Vagina (tissue), 2 donors: ENCODE measurements at regions not wholly inside any gene's neighbourhood (a gene's known extent, or its start where the extent isn't known, plus 50 kb on each side); places are given as distances from the start of the nearest gene placed in this dataset.

Source experiments
- DNase-seq, 2 donors: peaks; one replicate each; pipeline ENCODE4 v3.0.0-alpha.2; 2017; ENCODE audit errors: extremely low spot score in 2 of 2
- H3K27ac ChIP-seq: fragments of 200-600 bp; sonication (generic); one replicate; pipeline ENCODE4 v1.5.1; 2019
- H3K27me3 ChIP-seq: fragments of 200-600 bp; sonication (generic); one replicate; pipeline ENCODE4 v1.5.1; 2019
- H3K36me3 ChIP-seq, 2 donors: fragments of 200-600 bp; sonication (generic); one replicate each; pipeline ENCODE4 v1.5.1; 2017 to 2019
- H3K4me1 ChIP-seq: fragments of 200-600 bp; sonication (generic); one replicate; pipeline ENCODE4 v1.5.1; 2019
- H3K4me3 ChIP-seq, 2 donors: fragments of 200-600 bp; sonication (generic); 1 replicate in 1 of 2; 2 replicates in 1 of 2; pipeline ENCODE4 v1.5.1; 2016 to 2019
- H3K9me3 ChIP-seq: fragments of 200-600 bp; sonication (generic); one replicate; pipeline ENCODE4 v1.5.1; 2019
- POLR2A ChIP-seq, 2 donors: fragments of 450-650 bp; IDR thresholded peaks; one replicate each; pipeline ENCODE4 v1.6.1; 2017; ENCODE audit warnings: antibody characterized with exemption in 2 of 2, mild to moderate bottlenecking in 2 of 2, moderate library complexity in 2 of 2
- POLR2AphosphoS5 ChIP-seq, 2 donors: sonication (generic); formaldehyde crosslinking; IDR thresholded peaks; one replicate each; pipeline ENCODE4 v1.9.0; 2017; ENCODE audit warnings: antibody characterized with exemption in 2 of 2, mild to moderate bottlenecking in 2 of 2, low read depth in 1 of 2; ENCODE audit not compliant: insufficient read depth in 1 of 2
- intact Hi-C: fragments of 100-400 bp; cut with DNase I; formaldehyde crosslinking; loops from one replicate; pipeline ENCODE4 v1.15.1; 2023
- TF ChIP-seq, protein P1 (sequence below), 3 experiments: fragments of 450-650 bp in 2 of 3; fragments of 200-600 bp in 1 of 3; sonication (generic) in 1 of 3; IDR thresholded peaks; one replicate each; pipeline ENCODE4 v1.5.1; 2017 to 2019; ENCODE audit warnings: antibody characterized with exemption in 3 of 3, mild to moderate bottlenecking in 2 of 3, moderate library complexity in 2 of 3

DNA sequence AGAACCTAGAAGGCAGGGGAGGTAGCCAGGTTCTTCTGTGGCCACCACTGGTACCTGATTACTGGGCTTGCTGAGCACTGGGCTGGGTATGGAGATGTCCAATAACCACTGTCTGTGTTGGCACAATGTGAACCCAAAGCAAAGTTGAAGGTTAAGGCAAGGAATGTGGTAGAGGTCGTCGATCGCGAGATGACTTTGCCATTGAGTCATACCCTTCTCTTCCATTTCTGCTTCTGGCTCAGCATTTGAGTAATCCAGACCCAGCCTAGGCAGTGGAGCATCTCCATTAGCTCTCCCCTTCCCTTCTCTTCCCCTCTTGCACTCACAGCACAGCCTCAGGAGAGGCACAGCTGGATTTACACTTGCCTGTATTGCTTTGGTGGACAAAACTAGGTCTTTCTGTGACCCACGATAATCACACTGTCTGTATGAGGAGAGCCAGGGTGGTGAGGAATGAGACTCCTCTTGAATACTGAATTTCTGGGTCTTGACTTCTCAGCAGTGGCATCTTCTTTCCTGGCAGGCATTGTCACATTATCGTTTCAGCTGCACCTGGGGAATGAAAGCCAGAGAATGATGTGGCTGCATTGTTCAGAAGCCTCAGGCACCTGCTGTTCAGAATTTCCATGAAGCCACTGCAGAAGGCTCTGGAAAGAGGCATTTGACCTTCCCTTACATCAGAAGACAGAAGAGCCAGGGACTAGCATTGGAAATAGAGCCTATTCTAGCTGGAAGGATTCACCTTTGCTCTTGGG is 272.6 kb downstream of the PDCD6IP start:
- H3K9me3 ChIP-seq: no peaks in the 10 kb centered on the region
- intact Hi-C loops: no loop called here
- no peak for DNase-seq
- TF ChIP-seq, protein P1, sequence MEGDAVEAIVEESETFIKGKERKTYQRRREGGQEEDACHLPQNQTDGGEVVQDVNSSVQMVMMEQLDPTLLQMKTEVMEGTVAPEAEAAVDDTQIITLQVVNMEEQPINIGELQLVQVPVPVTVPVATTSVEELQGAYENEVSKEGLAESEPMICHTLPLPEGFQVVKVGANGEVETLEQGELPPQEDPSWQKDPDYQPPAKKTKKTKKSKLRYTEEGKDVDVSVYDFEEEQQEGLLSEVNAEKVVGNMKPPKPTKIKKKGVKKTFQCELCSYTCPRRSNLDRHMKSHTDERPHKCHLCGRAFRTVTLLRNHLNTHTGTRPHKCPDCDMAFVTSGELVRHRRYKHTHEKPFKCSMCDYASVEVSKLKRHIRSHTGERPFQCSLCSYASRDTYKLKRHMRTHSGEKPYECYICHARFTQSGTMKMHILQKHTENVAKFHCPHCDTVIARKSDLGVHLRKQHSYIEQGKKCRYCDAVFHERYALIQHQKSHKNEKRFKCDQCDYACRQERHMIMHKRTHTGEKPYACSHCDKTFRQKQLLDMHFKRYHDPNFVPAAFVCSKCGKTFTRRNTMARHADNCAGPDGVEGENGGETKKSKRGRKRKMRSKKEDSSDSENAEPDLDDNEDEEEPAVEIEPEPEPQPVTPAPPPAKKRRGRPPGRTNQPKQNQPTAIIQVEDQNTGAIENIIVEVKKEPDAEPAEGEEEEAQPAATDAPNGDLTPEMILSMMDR (IDR thresholded peaks at IDR 0.05): no peak
- TF ChIP-seq POLR2A (IDR thresholded peaks at IDR 0.05) (no peak), POLR2AphosphoS5 (IDR thresholded peaks at IDR 0.05; ENCODE audit: insufficient read depth in 1 of 2, low read depth in 1 of 2) (no peak)
- no peak overlapping the region for H3K4me3 ChIP-seq
- H3K4me1 ChIP-seq: no peaks in the 10 kb centered on the region
- H3K27me3 ChIP-seq: no peaks in the 10 kb centered on the region
- no peak overlapping the region for H3K27ac ChIP-seq
- no peaks in the 10 kb centered on the region for H3K36me3 ChIP-seq

DNA sequence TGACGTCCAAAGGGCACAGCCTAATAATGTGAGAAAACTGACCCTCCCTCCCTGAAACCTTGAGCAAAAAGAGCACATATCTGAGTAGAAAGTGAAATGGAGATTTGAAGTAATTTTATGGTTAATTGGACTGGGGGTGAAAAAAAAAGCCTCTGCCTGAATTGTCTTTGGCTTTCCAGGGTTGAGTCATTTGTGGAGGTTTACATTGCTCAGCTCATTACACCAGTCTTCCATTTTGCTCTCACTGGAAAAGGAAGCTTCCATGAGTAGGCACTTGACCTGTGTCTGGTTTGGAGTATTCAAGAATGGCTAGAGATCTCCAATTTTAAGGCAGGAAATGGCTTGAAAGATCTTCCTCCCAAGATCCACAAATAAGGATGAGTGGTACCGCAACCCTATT is 273.9 kb downstream of the PDCD6IP start:
- H3K36me3 ChIP-seq: no peaks in the 10 kb centered on the region
- no peak for DNase-seq
- no peaks in the 10 kb centered on the region for H3K9me3 ChIP-seq
- H3K4me3 ChIP-seq: no peak overlapping the region
- H3K27me3 ChIP-seq: no peaks in the 10 kb centered on the region
- intact Hi-C loops: no loop called here
- TF ChIP-seq, protein P1 (IDR thresholded peaks at IDR 0.05): no peak
- no peak for TF ChIP-seq POLR2A (IDR thresholded peaks at IDR 0.05)
- TF ChIP-seq POLR2AphosphoS5 (IDR thresholded peaks at IDR 0.05; ENCODE audit: insufficient read depth in 1 of 2, low read depth in 1 of 2): no peak
- H3K27ac ChIP-seq: no peak overlapping the region
- no peaks in the 10 kb centered on the region for H3K4me1 ChIP-seq

DNA sequence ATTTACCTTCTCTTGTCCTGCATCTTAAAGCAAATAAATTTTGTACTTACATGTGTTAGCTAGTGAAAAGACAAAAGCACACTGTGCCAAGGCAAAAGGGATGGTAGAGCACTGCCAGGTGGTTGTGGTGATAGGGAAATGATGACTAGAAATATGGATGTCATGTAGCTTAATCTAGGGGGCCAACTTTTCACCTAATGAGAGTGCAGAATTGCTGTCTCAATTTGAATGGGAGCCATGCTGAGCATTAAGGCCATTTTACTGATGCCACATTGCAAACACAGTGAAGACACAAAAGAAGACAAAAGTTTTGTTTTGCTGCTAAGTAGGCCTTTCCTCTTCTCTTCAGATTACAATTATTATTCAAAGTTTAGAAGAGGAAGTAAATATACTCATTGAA is 274.7 kb downstream of the PDCD6IP start:
- intact Hi-C loops: no loop called here
- H3K4me1 ChIP-seq: no peaks in the 10 kb centered on the region
- TF ChIP-seq POLR2AphosphoS5 (IDR thresholded peaks at IDR 0.05; ENCODE audit: insufficient read depth in 1 of 2, low read depth in 1 of 2) (no peak), POLR2A (IDR thresholded peaks at IDR 0.05) (no peak)
- TF ChIP-seq, protein P1 (IDR thresholded peaks at IDR 0.05): no peak
- H3K9me3 ChIP-seq: no peaks in the 10 kb centered on the region
- no peak for DNase-seq
- H3K27me3 ChIP-seq: no peaks in the 10 kb centered on the region
- H3K4me3 ChIP-seq: no peak overlapping the region
- no peak overlapping the region for H3K27ac ChIP-seq
- H3K36me3 ChIP-seq: no peaks in the 10 kb centered on the region

DNA sequence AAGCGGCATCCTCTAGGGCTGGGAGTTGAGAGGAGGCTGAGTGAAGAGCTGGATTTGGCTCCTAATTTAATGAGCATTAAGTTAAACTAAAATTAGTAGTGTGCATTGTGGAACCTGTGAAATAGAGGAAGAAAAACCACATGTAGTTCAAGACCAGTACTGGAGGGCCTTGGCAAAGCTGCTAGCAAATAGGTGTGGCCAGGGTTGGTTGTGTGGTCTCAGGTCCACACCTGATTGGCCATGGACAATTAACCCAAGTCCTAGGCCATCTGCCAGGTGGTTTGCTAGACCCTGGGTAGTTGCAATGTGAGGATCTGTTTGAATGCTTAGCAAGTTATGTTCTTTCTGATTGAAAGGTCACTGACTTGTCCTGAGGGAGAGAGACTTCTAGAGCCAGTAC is 275.5 kb downstream of the PDCD6IP start:
- H3K4me3 ChIP-seq: no peak overlapping the region
- TF ChIP-seq POLR2A (IDR thresholded peaks at IDR 0.05) (no peak), POLR2AphosphoS5 (IDR thresholded peaks at IDR 0.05; ENCODE audit: insufficient read depth in 1 of 2, low read depth in 1 of 2) (no peak)
- TF ChIP-seq, protein P1 (IDR thresholded peaks at IDR 0.05): no peak
- no peak overlapping the region for H3K27ac ChIP-seq
- intact Hi-C loops: no loop called here
- H3K9me3 ChIP-seq: no peaks in the 10 kb centered on the region
- H3K36me3 ChIP-seq: no peaks in the 10 kb centered on the region
- no peak for DNase-seq
- H3K4me1 ChIP-seq: no peaks in the 10 kb centered on the region
- no peaks in the 10 kb centered on the region for H3K27me3 ChIP-seq

DNA sequence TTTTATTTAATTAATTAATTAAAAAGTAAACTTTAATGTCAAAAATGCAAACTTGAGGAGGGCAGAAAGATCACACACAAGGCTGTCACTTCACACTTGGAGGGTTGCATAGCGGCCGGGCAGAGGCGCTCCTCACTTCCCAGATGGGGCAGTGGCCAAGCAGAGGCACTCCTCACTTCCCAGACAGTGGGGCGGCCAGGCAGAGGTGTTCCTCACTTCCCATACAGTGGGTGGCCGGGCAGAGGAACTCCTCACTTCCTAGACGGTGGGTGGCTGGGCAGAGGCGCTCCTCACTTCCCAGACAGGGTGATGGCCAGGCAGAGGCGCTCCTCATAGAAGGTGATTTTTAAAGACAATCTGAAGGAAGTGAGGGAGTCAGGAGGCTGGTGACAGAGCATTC is 277.5 kb downstream of the PDCD6IP start:
- no peak for DNase-seq
- Histone ChIP-seq H3K4me3 (no peak overlapping the region), H3K27ac (no peak overlapping the region), H3K4me1 (no peaks in the 10 kb centered on the region), H3K36me3 (no peaks in the 10 kb centered on the region), H3K9me3 (no peaks in the 10 kb centered on the region), H3K27me3 (no peaks in the 10 kb centered on the region)
- TF ChIP-seq POLR2AphosphoS5 (IDR thresholded peaks at IDR 0.05; ENCODE audit: insufficient read depth in 1 of 2, low read depth in 1 of 2): no peak
- intact Hi-C loops: no loop called here
